AG09319 (cell line): ENCODE measurements at regions not wholly inside any gene's neighbourhood (a gene's known extent, or its start where the extent isn't known, plus 50 kb on each side); places are given as distances from the start of the nearest gene placed in this dataset.

Experiments
- DNase-seq: peaks from one replicate; pipeline ENCODE4 v3.0.0-alpha.2; 2010; ENCODE audit warnings: low read depth; ENCODE audit errors: extremely low read depth
- TF ChIP-seq, protein P1 (sequence below): IDR thresholded peaks from 2 replicates; pipeline ENCODE4 v1.5.1; 2011; ENCODE audit warnings: low read depth, mild to moderate bottlenecking, inconsistent platforms, low read length, moderate library complexity

- TF ChIP-seq, protein P1, sequence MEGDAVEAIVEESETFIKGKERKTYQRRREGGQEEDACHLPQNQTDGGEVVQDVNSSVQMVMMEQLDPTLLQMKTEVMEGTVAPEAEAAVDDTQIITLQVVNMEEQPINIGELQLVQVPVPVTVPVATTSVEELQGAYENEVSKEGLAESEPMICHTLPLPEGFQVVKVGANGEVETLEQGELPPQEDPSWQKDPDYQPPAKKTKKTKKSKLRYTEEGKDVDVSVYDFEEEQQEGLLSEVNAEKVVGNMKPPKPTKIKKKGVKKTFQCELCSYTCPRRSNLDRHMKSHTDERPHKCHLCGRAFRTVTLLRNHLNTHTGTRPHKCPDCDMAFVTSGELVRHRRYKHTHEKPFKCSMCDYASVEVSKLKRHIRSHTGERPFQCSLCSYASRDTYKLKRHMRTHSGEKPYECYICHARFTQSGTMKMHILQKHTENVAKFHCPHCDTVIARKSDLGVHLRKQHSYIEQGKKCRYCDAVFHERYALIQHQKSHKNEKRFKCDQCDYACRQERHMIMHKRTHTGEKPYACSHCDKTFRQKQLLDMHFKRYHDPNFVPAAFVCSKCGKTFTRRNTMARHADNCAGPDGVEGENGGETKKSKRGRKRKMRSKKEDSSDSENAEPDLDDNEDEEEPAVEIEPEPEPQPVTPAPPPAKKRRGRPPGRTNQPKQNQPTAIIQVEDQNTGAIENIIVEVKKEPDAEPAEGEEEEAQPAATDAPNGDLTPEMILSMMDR = no peak
- no peak for DNase-seq
These were observed 491.9 kb upstream of the KCNMB2 start for GRCh38 chr3:178044320-178044719.

DNA sequence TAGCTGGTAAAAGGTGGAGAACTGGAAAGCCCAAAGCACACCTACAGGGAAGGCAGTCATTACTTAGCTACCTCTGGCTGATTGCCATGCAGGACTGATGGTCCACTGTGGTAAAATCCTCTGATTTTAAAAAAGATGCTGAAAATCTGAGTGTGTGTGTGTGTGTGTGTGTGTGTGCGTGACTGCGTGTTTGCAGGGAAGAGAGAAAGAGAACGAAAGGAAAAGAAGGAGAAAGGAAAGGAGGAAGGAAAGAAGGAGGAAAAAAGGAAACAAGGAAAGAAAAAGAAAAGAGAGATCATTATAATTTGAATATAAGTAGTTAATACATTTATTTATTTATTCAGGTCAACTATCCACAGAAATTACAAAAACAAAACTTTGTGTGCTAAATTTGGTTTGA lies 488.7 kb upstream of the KCNMB2 start:
- TF ChIP-seq, protein P1 = no peak
- DNase-seq = no peak

- TF ChIP-seq, protein P1 = no peak
These were observed 487.5 kb upstream of the KCNMB2 start for GRCh38 chr3:178048768-178049167.

DNA sequence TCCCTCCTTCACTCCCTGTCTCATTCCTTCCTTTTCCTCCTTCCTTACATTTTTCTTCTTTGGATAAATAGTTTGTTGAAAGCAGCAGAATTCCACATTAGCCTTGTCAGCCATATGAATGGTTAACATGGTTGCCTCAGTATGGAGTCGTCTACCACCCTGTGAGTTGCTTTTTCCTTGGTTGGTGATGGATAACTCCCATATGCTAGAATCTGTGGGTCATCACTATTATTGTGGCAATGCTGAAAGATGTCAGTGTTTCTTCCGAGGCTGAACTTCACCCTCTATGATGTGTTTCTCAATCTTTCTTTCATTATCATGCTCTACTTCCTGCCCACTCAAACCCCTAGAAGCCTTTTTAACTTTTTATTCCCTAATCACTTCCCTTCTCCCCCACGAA lies 481.8 kb upstream of the KCNMB2 start:
- DNase-seq = no peak
- TF ChIP-seq, protein P1 = no peak

More at GRCh38 chr3:178048768-178049167, 487.5 kb upstream of the KCNMB2 start:
- DNase-seq = no peak

- TF ChIP-seq, protein P1 = no peak
- DNase-seq = no peak
These were observed 480.3 kb upstream of the KCNMB2 start for GRCh38 chr3:178055939-178056338.

GRCh38 chr3:178056868-178057267 lies 479.4 kb upstream of the KCNMB2 start:
- TF ChIP-seq, protein P1 = no peak
- DNase-seq = no peak

DNA sequence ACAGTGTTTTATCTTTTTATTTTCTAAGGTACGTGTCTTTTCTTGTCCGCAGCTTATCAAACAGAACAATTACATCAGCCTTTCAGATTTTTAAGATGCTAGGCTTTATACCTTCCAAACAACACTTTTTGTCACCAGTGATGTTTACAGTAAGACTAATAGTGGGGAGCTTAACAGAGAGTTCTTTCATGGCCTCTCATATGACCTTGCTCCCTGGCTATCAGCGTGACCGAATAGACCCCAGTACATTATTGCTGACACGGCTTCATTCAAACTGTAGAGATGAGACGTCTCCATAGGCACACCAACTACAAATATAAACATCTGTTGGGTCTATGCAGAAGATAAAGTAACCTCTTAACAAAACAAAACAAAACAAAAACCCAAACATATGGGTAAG lies 477.6 kb upstream of the KCNMB2 start:
- TF ChIP-seq, protein P1 = no peak
- DNase-seq = no peak
